ENCODE measurements at regions not wholly inside any gene's neighbourhood (a gene's known extent, or its start where the extent isn't known, plus 50 kb on each side); places are given as distances from the start of the nearest gene placed in this dataset.

DNA sequence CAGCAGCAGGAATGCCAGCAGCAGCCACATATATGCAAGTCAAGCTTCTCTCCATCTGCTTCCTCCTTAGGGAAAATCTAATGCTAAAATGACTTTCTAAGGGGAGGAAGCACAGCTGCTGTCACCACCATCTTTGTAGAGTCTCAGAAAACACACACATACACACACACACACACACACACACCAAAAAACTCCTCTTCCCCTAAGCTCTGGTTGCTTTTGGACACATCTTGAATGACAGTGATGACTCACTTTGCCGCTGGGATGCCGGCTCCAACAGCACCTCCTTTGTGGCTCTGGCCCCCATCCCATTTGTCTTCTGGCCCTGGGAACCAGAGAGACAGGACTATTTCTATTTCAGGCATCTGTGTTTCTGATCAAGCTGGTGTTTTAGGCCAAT, 124.8 kb upstream of the GOLIM4 start:
- Histone ChIP-seq H3K27ac (replicated peaks) (no peak overlapping the region), H3K4me3 (replicated peaks; ENCODE audit: insufficient read depth, low read length) (no peak overlapping the region), H3K27me3 (ENCODE audit: insufficient read depth, poor library complexity, severe bottlenecking) (peaks cover 3% of the 10 kb centered on the region)
- DNase-seq (ENCODE audit: low read depth in 1 of 2, low spot score in 1 of 2), result no peak
- TF ChIP-seq POLR2AphosphoS5 (IDR thresholded peaks at IDR 0.05; ENCODE audit: low read depth) (no peak), SPI1 (IDR thresholded peaks at IDR 0.05; ENCODE audit: borderline replicate concordance, low read depth) (no peak), CTCF (IDR thresholded peaks at IDR 0.05; ENCODE audit: insufficient read depth, low read length) (no peak), GABPA (IDR thresholded peaks at IDR 0.05; ENCODE audit: low read depth) (no peak)
- TF ChIP-seq, protein P1, sequence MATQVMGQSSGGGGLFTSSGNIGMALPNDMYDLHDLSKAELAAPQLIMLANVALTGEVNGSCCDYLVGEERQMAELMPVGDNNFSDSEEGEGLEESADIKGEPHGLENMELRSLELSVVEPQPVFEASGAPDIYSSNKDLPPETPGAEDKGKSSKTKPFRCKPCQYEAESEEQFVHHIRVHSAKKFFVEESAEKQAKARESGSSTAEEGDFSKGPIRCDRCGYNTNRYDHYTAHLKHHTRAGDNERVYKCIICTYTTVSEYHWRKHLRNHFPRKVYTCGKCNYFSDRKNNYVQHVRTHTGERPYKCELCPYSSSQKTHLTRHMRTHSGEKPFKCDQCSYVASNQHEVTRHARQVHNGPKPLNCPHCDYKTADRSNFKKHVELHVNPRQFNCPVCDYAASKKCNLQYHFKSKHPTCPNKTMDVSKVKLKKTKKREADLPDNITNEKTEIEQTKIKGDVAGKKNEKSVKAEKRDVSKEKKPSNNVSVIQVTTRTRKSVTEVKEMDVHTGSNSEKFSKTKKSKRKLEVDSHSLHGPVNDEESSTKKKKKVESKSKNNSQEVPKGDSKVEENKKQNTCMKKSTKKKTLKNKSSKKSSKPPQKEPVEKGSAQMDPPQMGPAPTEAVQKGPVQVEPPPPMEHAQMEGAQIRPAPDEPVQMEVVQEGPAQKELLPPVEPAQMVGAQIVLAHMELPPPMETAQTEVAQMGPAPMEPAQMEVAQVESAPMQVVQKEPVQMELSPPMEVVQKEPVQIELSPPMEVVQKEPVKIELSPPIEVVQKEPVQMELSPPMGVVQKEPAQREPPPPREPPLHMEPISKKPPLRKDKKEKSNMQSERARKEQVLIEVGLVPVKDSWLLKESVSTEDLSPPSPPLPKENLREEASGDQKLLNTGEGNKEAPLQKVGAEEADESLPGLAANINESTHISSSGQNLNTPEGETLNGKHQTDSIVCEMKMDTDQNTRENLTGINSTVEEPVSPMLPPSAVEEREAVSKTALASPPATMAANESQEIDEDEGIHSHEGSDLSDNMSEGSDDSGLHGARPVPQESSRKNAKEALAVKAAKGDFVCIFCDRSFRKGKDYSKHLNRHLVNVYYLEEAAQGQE (IDR thresholded peaks at IDR 0.05; ENCODE audit: insufficient replicate concordance, low read depth), result no peak

DNA sequence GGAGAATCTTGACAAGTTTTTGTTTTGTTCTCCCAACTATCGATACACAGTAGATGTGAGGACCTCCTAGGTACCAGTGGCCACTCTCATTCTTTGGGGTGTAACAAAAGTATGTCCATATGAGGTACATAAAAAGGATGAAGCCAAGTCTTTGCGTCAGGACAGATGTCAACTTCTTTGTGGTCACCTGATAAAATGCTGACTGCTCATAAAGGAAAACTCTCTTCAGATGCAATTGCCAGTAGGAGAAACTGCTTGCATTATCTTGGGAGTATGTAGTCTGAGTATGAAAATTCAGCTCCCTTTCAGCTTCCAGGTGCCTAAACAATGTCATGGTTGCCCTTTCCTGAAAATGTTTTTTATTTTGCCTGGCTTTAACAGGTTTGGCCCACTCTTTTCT, 123.8 kb upstream of the GOLIM4 start:
- DNase-seq (ENCODE audit: low read depth in 1 of 2, low spot score in 1 of 2), result no peak
- no peak for TF ChIP-seq SPI1 (IDR thresholded peaks at IDR 0.05; ENCODE audit: borderline replicate concordance, low read depth)
- TF ChIP-seq, protein P1 (IDR thresholded peaks at IDR 0.05; ENCODE audit: insufficient replicate concordance, low read depth), result no peak
- no peak for TF ChIP-seq POLR2AphosphoS5 (IDR thresholded peaks at IDR 0.05; ENCODE audit: low read depth)
- no peak for TF ChIP-seq GABPA (IDR thresholded peaks at IDR 0.05; ENCODE audit: low read depth)

GRCh38 chr3:168218600-168218999, 122.9 kb upstream of the GOLIM4 start:
- DNase-seq (ENCODE audit: low read depth in 1 of 2, low spot score in 1 of 2), result no peak
- TF ChIP-seq, protein P1 (IDR thresholded peaks at IDR 0.05; ENCODE audit: insufficient replicate concordance, low read depth), result no peak
- TF ChIP-seq CTCF (IDR thresholded peaks at IDR 0.05; ENCODE audit: insufficient read depth, low read length), result no peak
- no peak for TF ChIP-seq POLR2AphosphoS5 (IDR thresholded peaks at IDR 0.05; ENCODE audit: low read depth)
- no peak for TF ChIP-seq SPI1 (IDR thresholded peaks at IDR 0.05; ENCODE audit: borderline replicate concordance, low read depth)
- TF ChIP-seq GABPA (IDR thresholded peaks at IDR 0.05; ENCODE audit: low read depth), result no peak
- Histone ChIP-seq H3K27ac (replicated peaks) (no peak overlapping the region), H3K4me3 (replicated peaks; ENCODE audit: insufficient read depth, low read length) (no peak overlapping the region), H3K27me3 (ENCODE audit: insufficient read depth, poor library complexity, severe bottlenecking) (peaks cover 3% of the 10 kb centered on the region)

More for the DNA sequence above, 123.8 kb upstream of the GOLIM4 start:
- Histone ChIP-seq H3K4me3 (replicated peaks; ENCODE audit: insufficient read depth, low read length) (no peak overlapping the region), H3K27ac (replicated peaks) (no peak overlapping the region), H3K27me3 (ENCODE audit: insufficient read depth, poor library complexity, severe bottlenecking) (peaks cover 3% of the 10 kb centered on the region)

Data from HL-60 (cell line).